Thyroid gland (tissue), 4 donors: ENCODE measurements at regions not wholly inside any gene's neighbourhood (a gene's known extent, or its start where the extent isn't known, plus 50 kb on each side); places are given as distances from the start of the nearest gene placed in this dataset.

ENCODE experiments used
- CTCF ChIP-seq, 6 experiments: fragments of 200-600 bp in 3 of 6; fragments of 450-650 bp in 3 of 6; sonication (generic) in 3 of 6; IDR thresholded peaks; one replicate each; pipeline ENCODE4 v1.5.1; 2016 to 2019; ENCODE audit warnings: antibody characterized with exemption in 6 of 6, mild to moderate bottlenecking in 2 of 6, inconsistent platforms in 1 of 6, moderate library complexity in 1 of 6
- POLR2A ChIP-seq, 2 donors: fragments of 450-650 bp; IDR thresholded peaks; one replicate each; pipeline ENCODE4 v1.6.1; 2017; ENCODE audit warnings: antibody characterized with exemption in 2 of 2, mild to moderate bottlenecking in 2 of 2, moderate library complexity in 1 of 2

GRCh38 chr14:34038358-34039057 lies 87.6 kb upstream of the EGLN3 start:
- no peak for TF ChIP-seq CTCF (IDR thresholded peaks at IDR 0.05)
- no peak for TF ChIP-seq POLR2A (IDR thresholded peaks at IDR 0.05)
